ENCODE measurements at regions not wholly inside any gene's neighbourhood (a gene's known extent, or its start where the extent isn't known, plus 50 kb on each side); places are given as distances from the start of the nearest gene placed in this dataset.

GRCh38 chr2:207413376-207413907, 116.3 kb upstream of the CREB1 start:
- Histone ChIP-seq H2AFZ (no peak overlapping the region), H3K27ac (no peak overlapping the region), H3K36me3 (replicated peaks; ENCODE audit: insufficient read depth, low read depth) (no peaks in the 10 kb centered on the region), H3K79me2 (no peaks in the 10 kb centered on the region), H3K4me1 (ENCODE audit: insufficient read depth) (peaks cover 5% of the 10 kb centered on the region), H3K4me2 (no peak overlapping the region), H4K20me1 (ENCODE audit: insufficient read depth, poor library complexity, severe bottlenecking) (no peaks in the 10 kb centered on the region), H3K9me3 (ENCODE audit: low read depth) (no peaks in the 10 kb centered on the region), H3K27me3 (no peaks in the 10 kb centered on the region), H3K9me2 (replicated peaks; ENCODE audit: insufficient read depth) (no peaks in the 10 kb centered on the region), H3K4me3 (no peak overlapping the region)
- DNase-seq (ENCODE audit: low spot score): no peak
- 96% methylated on average over 5 of the region's 5 CpGs for WGBS (ENCODE audit: low lambda C conversion rate, missing lambda C conversion rate)
- TF ChIP-seq, protein P1, sequence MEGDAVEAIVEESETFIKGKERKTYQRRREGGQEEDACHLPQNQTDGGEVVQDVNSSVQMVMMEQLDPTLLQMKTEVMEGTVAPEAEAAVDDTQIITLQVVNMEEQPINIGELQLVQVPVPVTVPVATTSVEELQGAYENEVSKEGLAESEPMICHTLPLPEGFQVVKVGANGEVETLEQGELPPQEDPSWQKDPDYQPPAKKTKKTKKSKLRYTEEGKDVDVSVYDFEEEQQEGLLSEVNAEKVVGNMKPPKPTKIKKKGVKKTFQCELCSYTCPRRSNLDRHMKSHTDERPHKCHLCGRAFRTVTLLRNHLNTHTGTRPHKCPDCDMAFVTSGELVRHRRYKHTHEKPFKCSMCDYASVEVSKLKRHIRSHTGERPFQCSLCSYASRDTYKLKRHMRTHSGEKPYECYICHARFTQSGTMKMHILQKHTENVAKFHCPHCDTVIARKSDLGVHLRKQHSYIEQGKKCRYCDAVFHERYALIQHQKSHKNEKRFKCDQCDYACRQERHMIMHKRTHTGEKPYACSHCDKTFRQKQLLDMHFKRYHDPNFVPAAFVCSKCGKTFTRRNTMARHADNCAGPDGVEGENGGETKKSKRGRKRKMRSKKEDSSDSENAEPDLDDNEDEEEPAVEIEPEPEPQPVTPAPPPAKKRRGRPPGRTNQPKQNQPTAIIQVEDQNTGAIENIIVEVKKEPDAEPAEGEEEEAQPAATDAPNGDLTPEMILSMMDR (IDR thresholded peaks at IDR 0.05; ENCODE audit: poor library complexity): no peak
- TF ChIP-seq EZH2 (IDR thresholded peaks at IDR 0.05; ENCODE audit: borderline replicate concordance) (no peak), EZH2phosphoT487 (IDR thresholded peaks at IDR 0.05; ENCODE audit: low read depth, severe bottlenecking, unreplicated experiment) (no peak)

- DNase-seq (ENCODE audit: low spot score): no peak
- 89% methylated on average over 3 of the region's 3 CpGs for WGBS (ENCODE audit: low lambda C conversion rate, missing lambda C conversion rate)
Measured at GRCh38 chr2:207416111-207416510, 113.7 kb upstream of the CREB1 start.

GRCh38 chr2:207416900-207417299, 112.9 kb upstream of the CREB1 start:
- 88% methylated on average over 2 of the region's 2 CpGs for WGBS (ENCODE audit: low lambda C conversion rate, missing lambda C conversion rate)
- Histone ChIP-seq H3K27me3 (no peaks in the 10 kb centered on the region), H3K9me3 (ENCODE audit: low read depth) (no peaks in the 10 kb centered on the region), H3K36me3 (replicated peaks; ENCODE audit: insufficient read depth, low read depth) (no peaks in the 10 kb centered on the region), H3K4me2 (no peak overlapping the region), H2AFZ (no peak overlapping the region), H3K79me2 (no peaks in the 10 kb centered on the region), H3K4me3 (no peak overlapping the region), H4K20me1 (ENCODE audit: insufficient read depth, poor library complexity, severe bottlenecking) (no peaks in the 10 kb centered on the region), H3K4me1 (ENCODE audit: insufficient read depth) (no peaks in the 10 kb centered on the region), H3K9me2 (replicated peaks; ENCODE audit: insufficient read depth) (no peaks in the 10 kb centered on the region), H3K27ac (no peak overlapping the region)
- TF ChIP-seq, protein P1 (IDR thresholded peaks at IDR 0.05; ENCODE audit: poor library complexity): no peak
- no peak for TF ChIP-seq EZH2phosphoT487 (IDR thresholded peaks at IDR 0.05; ENCODE audit: low read depth, severe bottlenecking, unreplicated experiment)
- no peak for TF ChIP-seq EZH2 (IDR thresholded peaks at IDR 0.05; ENCODE audit: borderline replicate concordance)
- DNase-seq (ENCODE audit: low spot score): no peak

More at GRCh38 chr2:207416111-207416510, 113.7 kb upstream of the CREB1 start:
- no peak overlapping the region for H3K4me3 ChIP-seq
- no peaks in the 10 kb centered on the region for H4K20me1 ChIP-seq (ENCODE audit: insufficient read depth, poor library complexity, severe bottlenecking)
- H3K4me1 ChIP-seq (ENCODE audit: insufficient read depth): no peaks in the 10 kb centered on the region
- H3K9me2 ChIP-seq (replicated peaks; ENCODE audit: insufficient read depth): no peaks in the 10 kb centered on the region
- H3K9me3 ChIP-seq (ENCODE audit: low read depth): no peaks in the 10 kb centered on the region
- H3K36me3 ChIP-seq (replicated peaks; ENCODE audit: insufficient read depth, low read depth): no peaks in the 10 kb centered on the region
- no peak for TF ChIP-seq EZH2 (IDR thresholded peaks at IDR 0.05; ENCODE audit: borderline replicate concordance)
- no peak for TF ChIP-seq EZH2phosphoT487 (IDR thresholded peaks at IDR 0.05; ENCODE audit: low read depth, severe bottlenecking, unreplicated experiment)
- TF ChIP-seq, protein P1 (IDR thresholded peaks at IDR 0.05; ENCODE audit: poor library complexity): no peak
- H3K27me3 ChIP-seq: no peaks in the 10 kb centered on the region
- no peak overlapping the region for H3K27ac ChIP-seq
- no peak overlapping the region for H3K4me2 ChIP-seq
- H2AFZ ChIP-seq: no peak overlapping the region
- no peaks in the 10 kb centered on the region for H3K79me2 ChIP-seq
